ENCODE measurements at regions not wholly inside any gene's neighbourhood (a gene's known extent, or its start where the extent isn't known, plus 50 kb on each side); places are given as distances from the start of the nearest gene placed in this dataset.

DNA sequence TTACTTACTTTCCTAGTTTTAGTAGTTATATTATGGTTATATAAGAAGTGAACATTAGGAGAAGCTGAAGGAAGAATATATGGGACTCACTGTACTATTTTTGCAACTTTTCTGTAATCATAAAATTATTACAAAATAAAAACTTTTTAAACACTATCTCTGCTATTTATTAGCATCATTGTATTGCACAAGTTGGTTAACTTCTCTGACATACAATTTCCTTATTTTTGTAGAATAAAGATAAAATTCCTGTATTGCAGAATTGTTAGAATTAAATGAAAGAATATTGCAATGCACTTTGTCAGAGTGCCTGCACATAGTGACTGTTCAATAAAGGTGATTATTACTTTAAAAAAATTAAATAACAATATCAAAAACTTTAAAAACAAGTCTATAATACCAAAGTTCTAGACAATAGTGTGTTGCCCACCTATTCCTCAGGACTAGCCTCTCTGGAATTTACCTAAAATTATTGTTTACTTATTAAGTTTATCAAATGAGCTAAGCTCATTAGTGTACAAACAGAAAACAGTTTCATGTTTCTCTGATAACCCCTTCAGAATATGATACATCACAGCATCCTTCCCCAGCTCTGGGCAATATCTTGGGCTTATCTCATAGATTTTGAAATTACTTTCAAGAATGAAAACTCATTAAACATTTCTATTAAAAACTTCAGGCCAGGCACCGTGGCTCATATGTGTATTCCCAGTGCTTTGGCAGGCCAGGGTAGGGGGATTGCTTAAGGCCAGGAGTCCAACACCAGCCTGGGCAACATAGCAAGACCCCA is 77.4 kb upstream of the TMPO start:
- DNase-seq (ENCODE audit: low read depth) = no peak

DNA sequence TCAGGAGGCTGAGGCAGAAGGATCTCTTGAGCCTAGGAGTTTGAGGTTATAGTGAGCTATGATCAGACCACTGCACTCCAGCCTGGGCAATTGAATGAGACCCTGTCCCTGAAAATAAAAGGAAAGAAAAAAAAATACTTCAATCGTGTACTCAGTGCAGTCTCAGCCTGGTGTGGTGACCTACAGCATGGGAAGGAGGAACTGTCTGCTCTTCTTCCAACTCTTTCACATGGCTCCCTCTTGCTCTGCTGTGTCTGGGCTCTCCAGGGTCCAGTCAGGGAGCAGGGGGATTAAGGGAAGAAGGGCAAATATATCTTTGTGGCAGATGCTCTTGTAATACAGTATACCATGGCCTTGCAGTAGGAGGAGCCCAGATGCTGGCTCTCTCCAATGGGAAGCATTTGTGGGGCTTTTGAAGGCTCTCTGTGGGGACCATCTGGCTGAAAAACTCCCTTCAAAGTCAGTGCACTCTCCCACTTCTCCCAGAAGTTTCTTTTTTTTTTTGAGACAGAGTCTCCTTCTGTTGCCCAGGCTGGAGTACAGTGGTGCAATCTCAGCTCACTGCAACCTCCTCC is 76.6 kb upstream of the TMPO start:
- no peak for DNase-seq (ENCODE audit: low read depth)

DNA sequence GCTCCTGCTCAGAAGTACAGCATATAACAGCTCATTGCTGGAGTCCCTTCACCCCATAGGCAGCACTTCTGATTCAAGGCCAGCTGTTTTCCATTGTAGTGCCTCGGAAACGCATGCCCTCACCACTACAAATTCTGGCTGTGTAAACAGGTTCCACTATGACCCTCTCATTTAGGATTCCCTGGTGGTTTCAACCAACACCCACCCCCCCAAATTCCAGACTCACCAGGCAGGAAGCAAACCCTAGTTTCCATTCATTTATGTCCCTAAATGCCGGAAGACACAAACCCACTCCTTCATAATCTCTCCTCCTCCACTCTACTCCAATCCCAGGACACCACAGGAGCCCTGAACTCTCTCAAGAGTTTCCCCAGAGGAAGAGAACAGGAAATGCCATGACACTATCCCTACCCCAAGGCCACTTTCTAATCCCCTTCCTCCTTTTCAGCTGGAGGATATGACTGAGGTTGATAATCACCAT is 75.9 kb upstream of the TMPO start:
- no peak for DNase-seq (ENCODE audit: low read depth)

DNA sequence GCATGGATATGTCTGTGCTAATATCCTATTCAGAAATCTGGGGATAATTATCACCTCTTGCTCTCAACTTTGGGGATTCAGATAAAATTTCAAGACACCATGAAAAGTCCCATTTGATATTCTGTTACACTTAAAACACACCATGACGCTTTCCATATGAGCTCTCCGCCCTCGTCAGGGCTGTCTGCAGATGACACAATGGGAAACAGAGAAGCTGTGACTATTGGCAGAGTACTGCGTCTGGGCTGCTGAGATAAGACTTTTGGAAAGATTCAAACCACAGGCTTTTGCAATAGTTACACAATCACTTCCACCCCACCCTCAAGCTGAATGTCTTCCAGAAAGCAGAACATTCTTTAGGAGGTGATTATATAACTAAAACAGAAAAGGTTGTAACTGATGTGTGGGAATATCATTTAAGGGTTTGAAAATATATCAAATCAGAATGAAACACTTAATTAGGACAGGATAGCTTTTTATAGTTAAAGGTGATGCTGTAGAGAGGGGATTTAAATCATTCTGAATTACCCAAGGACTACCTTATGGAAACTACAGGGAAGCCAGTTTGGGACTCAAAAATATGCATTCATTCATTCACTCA is 75.3 kb upstream of the TMPO start:
- DNase-seq (ENCODE audit: low read depth) = peak; percentile 85

DNA sequence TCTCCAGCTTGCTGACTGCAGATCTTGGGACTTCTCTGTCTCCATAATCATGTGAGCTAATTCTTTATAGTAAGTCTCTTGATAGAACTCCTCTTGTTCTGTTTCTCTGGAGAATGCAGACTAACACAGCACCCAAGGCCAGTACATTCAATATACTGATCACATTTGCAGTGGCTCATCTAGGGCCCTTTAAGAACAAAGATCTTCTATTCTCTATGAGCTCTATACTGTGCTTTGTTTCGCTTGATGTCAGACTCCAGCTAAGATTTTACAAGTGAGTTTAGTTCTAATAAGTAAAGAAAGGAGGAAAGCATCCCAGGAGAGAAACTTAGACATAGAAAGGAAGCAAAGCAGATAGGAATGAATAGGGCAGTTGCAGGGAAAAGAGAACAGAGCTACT is 69.3 kb upstream of the TMPO start:
- no peak for DNase-seq (ENCODE audit: low read depth)

DNA sequence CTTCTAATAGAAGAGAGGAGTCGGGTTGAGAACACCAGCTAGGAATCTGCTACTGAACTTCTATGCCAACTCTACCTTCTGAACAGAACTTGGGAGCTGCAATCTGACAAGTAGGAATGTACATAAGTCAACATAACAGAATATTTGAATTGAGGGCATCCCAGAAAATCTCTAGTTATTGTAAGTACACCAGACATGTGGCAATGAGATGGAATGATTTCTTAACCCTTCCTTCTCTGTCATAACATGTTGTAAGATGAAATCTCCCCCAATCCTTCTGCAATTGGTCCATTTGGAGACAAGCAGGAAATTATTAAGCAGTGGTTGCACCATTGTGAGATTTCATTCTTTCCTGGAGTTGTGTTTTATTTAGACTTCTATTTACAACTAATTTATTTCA is 68.7 kb upstream of the TMPO start:
- no peak for DNase-seq (ENCODE audit: low read depth)

DNA sequence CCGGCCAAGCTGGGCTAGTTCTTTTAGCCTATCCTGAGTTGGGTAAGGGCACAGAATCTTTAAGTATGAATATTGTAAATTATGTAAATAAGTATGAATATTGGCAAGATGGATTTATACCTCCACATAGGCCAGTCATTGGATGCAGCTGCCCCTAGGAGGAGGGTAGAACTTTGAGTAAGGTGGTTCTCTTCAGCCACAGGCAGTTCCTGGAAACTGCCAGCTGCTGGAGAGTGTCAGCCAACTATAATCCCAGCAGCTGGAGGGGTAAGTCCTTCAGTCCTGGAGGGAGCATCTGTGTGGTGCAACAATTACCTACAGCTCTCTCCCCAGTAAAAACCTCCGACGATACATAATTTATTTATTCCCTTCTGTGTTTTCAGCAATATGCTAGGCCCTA is 65.8 kb upstream of the TMPO start:
- DNase-seq (ENCODE audit: low read depth) = no peak

DNA sequence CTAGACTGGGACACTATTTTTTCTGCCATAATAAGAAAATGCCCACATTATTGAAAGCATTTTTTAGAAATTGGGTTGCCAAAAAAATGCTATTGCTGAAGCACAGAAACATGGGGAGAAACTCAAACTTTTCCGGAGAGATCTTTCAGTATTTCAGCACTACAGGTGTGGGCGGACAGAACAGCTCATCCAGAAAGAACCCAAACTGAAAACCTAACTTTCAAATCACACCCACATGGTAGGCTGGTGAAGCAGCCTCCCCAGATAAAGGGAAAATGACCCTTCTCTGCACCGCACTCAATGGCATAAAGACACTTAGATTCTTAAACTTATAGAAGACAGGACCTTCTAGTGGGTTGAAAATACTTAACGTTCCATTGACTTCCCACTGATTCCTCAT is 62.3 kb upstream of the TMPO start:
- no peak for DNase-seq (ENCODE audit: low read depth)

DNA sequence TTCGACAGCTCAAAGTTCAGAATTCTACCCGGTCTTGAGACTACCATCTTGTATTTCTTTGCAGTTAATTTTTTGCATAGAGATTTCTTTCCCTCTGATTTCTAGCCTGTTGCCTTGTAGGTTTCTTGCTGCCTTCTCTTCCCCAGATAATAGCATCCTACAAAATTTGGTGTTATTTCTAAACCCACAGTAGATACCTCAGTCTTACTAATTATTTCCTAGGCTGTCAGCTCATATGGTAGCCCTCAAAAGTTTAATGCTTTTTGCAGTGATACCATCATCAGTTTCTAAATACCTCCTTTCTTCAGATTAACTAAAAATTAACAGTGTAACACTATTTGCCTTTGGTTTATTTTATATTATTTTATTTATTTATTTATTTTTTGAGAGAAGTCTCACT is 61.9 kb upstream of the TMPO start:
- no peak for DNase-seq (ENCODE audit: low read depth)

DNA sequence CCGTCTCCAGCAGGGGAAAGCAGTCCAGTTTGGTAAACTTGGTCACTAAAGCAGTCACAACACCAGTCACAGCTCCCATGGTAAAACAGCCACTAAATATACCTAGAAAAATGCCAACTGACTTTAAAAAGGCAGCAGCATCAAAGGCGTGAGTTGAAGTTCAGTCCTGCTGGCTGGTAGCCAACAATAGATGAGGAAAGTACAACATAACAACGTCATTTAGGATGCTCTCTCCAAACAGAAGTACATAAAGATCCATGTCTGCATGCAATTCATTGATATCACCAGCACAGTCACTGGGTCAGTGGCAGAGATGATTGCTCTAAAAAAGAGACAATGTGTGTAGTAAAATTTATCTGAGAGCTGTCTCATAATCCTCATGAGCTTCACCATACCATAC is 59.3 kb upstream of the TMPO start:
- DNase-seq (ENCODE audit: low read depth) = no peak

DNA sequence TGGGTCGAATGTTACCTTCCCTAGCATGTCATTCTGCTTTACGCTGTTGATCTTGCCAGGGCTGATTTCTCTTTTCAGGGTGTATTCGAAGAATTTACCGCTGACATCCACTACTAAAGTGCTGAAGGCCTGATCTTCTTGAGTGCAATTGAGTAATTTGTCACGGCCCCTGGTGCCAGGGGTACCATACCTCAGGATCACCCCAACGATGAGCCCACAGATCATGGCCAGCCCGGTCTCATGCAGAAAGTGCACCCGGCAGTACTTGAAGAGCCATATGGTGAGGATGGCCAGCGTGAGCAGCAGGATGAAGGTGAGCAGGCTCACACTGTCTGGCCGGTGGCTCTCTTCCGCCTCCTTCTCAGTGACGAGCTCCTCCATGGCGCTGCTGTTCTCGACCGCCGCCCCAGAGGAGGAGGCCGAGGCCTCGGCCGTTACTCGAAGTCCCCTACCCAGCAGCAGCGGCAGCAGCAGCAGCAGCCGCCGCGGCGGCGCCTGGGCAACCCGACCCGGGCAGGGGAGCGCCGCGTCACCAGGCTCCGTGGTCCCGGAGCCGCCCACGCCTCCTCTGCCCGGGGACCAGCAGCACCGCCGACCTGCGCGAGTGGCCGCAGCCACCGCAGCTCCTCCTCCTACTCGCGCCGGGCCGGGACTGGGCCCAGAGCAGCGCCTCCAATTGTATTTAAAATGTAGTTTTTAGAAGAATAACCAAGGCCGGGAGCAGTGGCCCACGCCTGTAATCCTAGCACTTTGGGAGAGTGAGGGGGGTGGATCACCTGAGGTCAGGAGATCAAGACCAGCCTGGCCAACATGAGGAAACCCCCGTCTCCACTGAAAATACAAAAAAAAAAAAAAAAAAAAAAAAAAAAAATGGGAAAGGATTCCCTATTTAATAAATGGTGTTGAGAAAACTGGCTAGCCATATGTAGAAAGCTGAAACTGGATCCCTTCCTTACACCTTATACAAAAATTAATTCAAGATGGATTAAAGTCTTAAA is 58.5 kb upstream of the TMPO start:
- DNase-seq (ENCODE audit: low read depth) = no peak

DNA sequence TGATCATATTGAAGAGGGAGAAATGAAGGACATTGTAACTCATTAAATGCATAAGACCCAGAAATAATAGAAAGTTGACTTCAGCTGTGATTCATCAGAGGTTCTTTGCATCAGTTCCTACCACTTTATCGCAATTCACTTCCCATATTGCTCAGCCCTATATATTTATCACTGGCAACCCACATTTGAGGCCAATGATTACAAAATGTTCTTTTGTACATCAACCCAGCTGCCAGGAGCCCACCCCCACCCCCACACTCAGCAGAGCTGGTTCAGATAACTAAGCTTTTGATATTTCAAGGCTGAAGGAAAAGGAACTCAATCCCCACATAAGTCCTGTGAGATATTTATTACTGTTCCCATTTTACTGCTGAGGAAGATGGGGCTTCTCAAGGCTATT is 51.2 kb upstream of the TMPO start:
- no peak for DNase-seq (ENCODE audit: low read depth)

DNA sequence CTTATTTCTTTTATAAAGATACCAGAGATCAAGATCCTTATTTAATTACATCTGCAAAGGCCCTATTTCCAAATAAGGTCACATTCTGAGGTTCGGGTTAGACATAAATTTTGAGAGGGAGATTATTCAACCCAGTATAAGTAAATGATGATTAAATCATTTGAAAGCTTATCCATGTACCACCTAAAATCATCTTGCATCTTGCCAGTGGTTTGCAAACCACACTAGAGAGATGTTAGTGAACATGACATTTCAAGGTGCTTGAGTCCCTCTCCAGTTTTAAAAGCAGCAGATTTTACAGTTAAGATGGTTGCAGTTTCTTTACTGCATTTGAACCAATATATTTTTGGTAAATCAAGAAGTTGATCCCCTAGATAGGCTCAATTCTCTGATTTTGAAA is 49.9 kb upstream of the TMPO start:
- DNase-seq (ENCODE audit: low read depth) = no peak

All from GM04504 (cell line).